GM12878 (cell line): ENCODE measurements at regions not wholly inside any gene's neighbourhood (a gene's known extent, or its start where the extent isn't known, plus 50 kb on each side); places are given as distances from the start of the nearest gene placed in this dataset.

Experiments
- ATAC-seq: fragments of 200-7000 bp; cut with Tn5 transposase; 3 replicates; pipeline ENCODE4 v1.9.1; 2020; ENCODE audit warnings: mild to moderate bottlenecking, moderate library complexity
- BruUV-seq: library from RNA; stranded (reverse); fragments of 400-500 nt; replicated peaks from 2 replicates; lab custom pipeline; 2021; lab: Mats Ljungman, UMichigan
- CTCF ChIA-PET: fragments of 300-600 bp; sonication (Branson Sonifier 250); formaldehyde crosslinking; extraction: SDS; loops from one replicate; lab custom pipeline; 2021; ENCODE audit warnings: inconsistent platforms; lab: Yijun Ruan, JAX
- POLR2A ChIA-PET: fragments of 350-600 bp; formaldehyde crosslinking; extraction: SDS; loops from one replicate; lab custom pipeline; 2021; ENCODE audit warnings: inconsistent platforms; lab: Charles Lee
- RAD21 ChIA-PET: fragments of 300-600 bp; sonication (Branson Sonifier 250); formaldehyde crosslinking; loops from one replicate; lab custom pipeline; 2023; ENCODE audit warnings: antibody characterized with exemption; ENCODE audit not compliant: unreplicated experiment; lab: Charles Lee
- SMC1A ChIA-PET: fragments of 300-600 bp; sonication (Branson Sonifier 250); formaldehyde crosslinking; loops from one replicate; lab custom pipeline; 2023; ENCODE audit not compliant: unreplicated experiment, uncharacterized antibody; lab: Charles Lee
- DNase-seq: peaks from one replicate; pipeline ENCODE4 v3.0.0-alpha.2; 2011; ENCODE audit warnings: low read depth, low spot score
- FAIRE-seq: peaks from 3 replicates; lab custom pipeline; 2011; peaks lifted over from hg19 to GRCh38; lab: Jason Lieb, UNC
- H2AFZ ChIP-seq: 2 replicates; pipeline ENCODE4 v1.6.0; 2011; ENCODE audit warnings: low read depth, low read length, control low read depth; ENCODE audit not compliant: control insufficient read depth
- H3K27ac ChIP-seq: 2 replicates; pipeline ENCODE4 v1.5.1; 2011; ENCODE audit warnings: control low read depth; ENCODE audit not compliant: control insufficient read depth, insufficient read depth
- H3K27me3 ChIP-seq, 2 experiments: replicated peaks in 1 of 2; 2 replicates each; pipeline versions ENCODE4 v1.6.0 to v1.6.1; 2011; ENCODE audit warnings: low read length in 1 of 2; ENCODE audit not compliant: control insufficient read depth in 2 of 2, insufficient read depth in 2 of 2
- H3K36me3 ChIP-seq, 2 experiments: 2 replicates each; pipeline ENCODE4 v1.5.1; 2011; ENCODE audit warnings: low read length in 1 of 2; ENCODE audit not compliant: control insufficient read depth in 2 of 2, insufficient read depth in 2 of 2
- H3K4me1 ChIP-seq: 2 replicates; pipeline ENCODE4 v1.6.1; 2011; ENCODE audit warnings: mild to moderate bottlenecking, low read length, moderate library complexity, mixed read lengths; ENCODE audit not compliant: control insufficient read depth, insufficient read depth
- H3K4me2 ChIP-seq: 2 replicates; pipeline ENCODE4 v1.6.0; 2011; ENCODE audit warnings: control low read depth; ENCODE audit not compliant: control insufficient read depth, insufficient read depth
- H3K4me3 ChIP-seq: fragments of 200-600 bp; sonication (generic); 2 replicates; pipeline ENCODE4 v1.5.1; 2016
- H3K79me2 ChIP-seq: 2 replicates; pipeline ENCODE4 v1.6.0; 2011; ENCODE audit warnings: low read length; ENCODE audit not compliant: control insufficient read depth, insufficient read depth
- H3K9ac ChIP-seq: 2 replicates; pipeline ENCODE4 v1.8.0; 2011; ENCODE audit warnings: low read length, control low read depth, mixed read lengths; ENCODE audit not compliant: control insufficient read depth, insufficient read depth
- H3K9me3 ChIP-seq: replicated peaks from 3 replicates; pipeline ENCODE4 v1.5.1; 2011; ENCODE audit warnings: mild to moderate bottlenecking, low read length; ENCODE audit not compliant: control insufficient read depth, insufficient read depth
- H4K20me1 ChIP-seq: 2 replicates; pipeline ENCODE4 v1.6.0; 2011; ENCODE audit not compliant: control insufficient read depth, insufficient read depth
- EP300 ChIP-seq, 2 experiments: fragments of 150-350 bp in 1 of 2; IDR thresholded peaks; 2 replicates each; pipeline ENCODE4 v1.6.1; 2011 to 2012; ENCODE audit warnings: low read depth in 2 of 2, low read length in 2 of 2, borderline replicate concordance in 1 of 2, improper control_type of control experiment in 1 of 2, inconsistent platforms in 1 of 2; ENCODE audit not compliant: control insufficient read depth in 1 of 2
- HDGF ChIP-seq: fragments of 450-650 bp; IDR thresholded peaks from 2 replicates; pipeline ENCODE4 v1.6.1; 2016; ENCODE audit warnings: antibody characterized with exemption
- IKZF1 ChIP-seq: fragments of 450-650 bp; conservative IDR thresholded peaks from 2 replicates; pipeline ENCODE4 v1.6.1; 2017; ENCODE audit warnings: antibody characterized with exemption, mild to moderate bottlenecking
- IRF4 ChIP-seq: IDR thresholded peaks from 2 replicates; pipeline ENCODE4 v1.6.1; 2011; ENCODE audit warnings: low read depth, low read length
- IRF5 ChIP-seq: fragments of 450-650 bp; IDR thresholded peaks from 2 replicates; pipeline ENCODE4 v1.6.1; 2017; ENCODE audit warnings: borderline replicate concordance
- LARP7 ChIP-seq: fragments of 450-650 bp; IDR thresholded peaks from 2 replicates; pipeline ENCODE4 v1.6.1; 2017; ENCODE audit warnings: mild to moderate bottlenecking
- MAX ChIP-seq: IDR thresholded peaks from 2 replicates; pipeline ENCODE4 v1.6.1; 2012; ENCODE audit warnings: low read depth, low read length, improper control_type of control experiment
- MLLT1 ChIP-seq: fragments of 450-650 bp; IDR thresholded peaks from 2 replicates; pipeline ENCODE4 v1.6.1; 2016; ENCODE audit warnings: mild to moderate bottlenecking
- MTA2 ChIP-seq: fragments of 450-650 bp; IDR thresholded peaks from 2 replicates; pipeline ENCODE4 v1.6.1; 2016; ENCODE audit warnings: low read depth, mild to moderate bottlenecking, moderate library complexity
- NFYA ChIP-seq: IDR thresholded peaks from 2 replicates; pipeline ENCODE4 v1.6.1; 2011; ENCODE audit warnings: low read depth, mild to moderate bottlenecking, low read length, improper control_type of control experiment, borderline replicate concordance
- POLR2AphosphoS2 ChIP-seq: IDR thresholded peaks from 2 replicates; pipeline ENCODE4 v1.6.1; 2011; ENCODE audit warnings: low read depth, mild to moderate bottlenecking, low read length, improper control_type of control experiment, moderate library complexity
- RELB ChIP-seq: fragments of 450-650 bp; IDR thresholded peaks from 2 replicates; pipeline ENCODE4 v1.6.1; 2017; ENCODE audit warnings: low read depth, mild to moderate bottlenecking, moderate library complexity
- SMAD5 ChIP-seq: IDR thresholded peaks from 2 replicates; pipeline ENCODE4 v1.6.1; 2016; ENCODE audit warnings: antibody characterized with exemption, low read depth
- TCF3 ChIP-seq: IDR thresholded peaks from 2 replicates; pipeline ENCODE4 v1.6.1; 2012; ENCODE audit warnings: low read depth, mild to moderate bottlenecking, low read length, borderline replicate concordance; ENCODE audit not compliant: insufficient read depth
- TCF7 ChIP-seq: IDR thresholded peaks from 2 replicates; pipeline ENCODE4 v1.6.1; 2014; ENCODE audit warnings: antibody characterized with exemption, borderline replicate concordance
- ZNF384 ChIP-seq: IDR thresholded peaks from 2 replicates; pipeline ENCODE4 v1.6.1; 2012; ENCODE audit warnings: low read depth, mild to moderate bottlenecking, low read length, improper control_type of control experiment, borderline replicate concordance
- WGBS: methylation state at CpG from one replicate; pipeline ENCODE4 v1.1.6; 2016; ENCODE audit warnings: low lambda C conversion rate; ENCODE audit not compliant: insufficient replicate concordance, insufficient coverage; ENCODE audit errors: missing lambda C conversion rate; 5-methylcytosine and 5-hydroxymethylcytosine counted together
- in situ Hi-C: fragments of 300-500 bp; cut with MboI; formaldehyde crosslinking; loops from 9 replicates; pipeline ENCODE4 v1.14.3; 2018; ENCODE audit warnings: mixed read lengths
- intact Hi-C: fragments of 100-400 bp; cut with micrococcal nuclease; formaldehyde crosslinking; loops from one replicate; pipeline ENCODE4 v1.14.2; 2022; ENCODE audit not compliant: unreplicated experiment
- TF ChIP-seq, protein P1 (sequence below): fragments of 450-650 bp; IDR thresholded peaks from 2 replicates; pipeline ENCODE4 v1.6.1; 2016; ENCODE audit warnings: mild to moderate bottlenecking, moderate library complexity, borderline replicate concordance

DNA sequence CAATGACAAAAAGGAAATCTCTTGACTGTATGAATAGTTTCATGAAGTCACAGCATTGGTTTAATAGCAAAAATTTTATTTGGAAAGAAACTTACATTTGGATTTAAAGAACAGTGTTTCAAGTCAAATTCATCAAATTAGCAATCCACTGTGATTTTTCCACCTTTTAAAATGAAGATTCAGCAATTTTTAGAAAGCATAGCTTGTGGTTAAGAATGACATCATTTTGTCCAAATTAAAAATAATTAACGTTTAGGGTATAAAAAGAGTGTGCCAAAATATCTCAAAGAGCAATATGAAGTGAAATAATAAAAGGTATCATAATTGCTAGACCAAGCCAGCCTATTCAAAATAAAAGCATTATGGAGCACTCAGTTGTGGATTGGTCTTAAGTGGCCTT, 114.6 kb downstream of the PAX1 start:
- Histone ChIP-seq H2AFZ (no peak overlapping the region), H3K36me3 (no peaks in the 10 kb centered on the region), H3K4me2 (no peak overlapping the region), H3K4me1 (no peaks in the 10 kb centered on the region), H3K79me2 (no peaks in the 10 kb centered on the region), H3K27me3 (no peaks in the 10 kb centered on the region), H4K20me1 (no peaks in the 10 kb centered on the region), H3K9me3 (no peaks in the 10 kb centered on the region), H3K4me3 (no peak overlapping the region), H3K9ac (no peak overlapping the region), H3K27ac (no peak overlapping the region)
- BruUV-seq = no TSS peak
- DNase-seq (no peak), FAIRE-seq (no peak), ATAC-seq (no peak)
- SMC1A ChIA-PET = interaction anchor here (1.2 kb wide), 1 partner anchor 11 kb away, joined by 4 read pairs; no protein-coding TSS in a partner anchor
- in situ Hi-C loops (no loop called here), intact Hi-C loops (no loop called here)
- POLR2A ChIA-PET = no interaction called here
- CTCF ChIA-PET = interaction anchor here (1.0 kb wide), 1 partner anchor 9 kb away, joined by 3 read pairs; no protein-coding TSS in a partner anchor
- RAD21 ChIA-PET = no interaction called here
- 0% methylated on average over 1 of the region's 1 CpG for WGBS
- TF ChIP-seq NFYA = no peak
- no peak for TF ChIP-seq MLLT1
- TF ChIP-seq TCF7 = no peak
- no peak for TF ChIP-seq TCF3
- TF ChIP-seq IKZF1 = no peak
- no peak for TF ChIP-seq MAX
- TF ChIP-seq LARP7 = no peak
- no peak for TF ChIP-seq SMAD5
- TF ChIP-seq IRF4 = no peak
- TF ChIP-seq ZNF384 = no peak
- TF ChIP-seq MTA2 = no peak
- TF ChIP-seq, protein P1, sequence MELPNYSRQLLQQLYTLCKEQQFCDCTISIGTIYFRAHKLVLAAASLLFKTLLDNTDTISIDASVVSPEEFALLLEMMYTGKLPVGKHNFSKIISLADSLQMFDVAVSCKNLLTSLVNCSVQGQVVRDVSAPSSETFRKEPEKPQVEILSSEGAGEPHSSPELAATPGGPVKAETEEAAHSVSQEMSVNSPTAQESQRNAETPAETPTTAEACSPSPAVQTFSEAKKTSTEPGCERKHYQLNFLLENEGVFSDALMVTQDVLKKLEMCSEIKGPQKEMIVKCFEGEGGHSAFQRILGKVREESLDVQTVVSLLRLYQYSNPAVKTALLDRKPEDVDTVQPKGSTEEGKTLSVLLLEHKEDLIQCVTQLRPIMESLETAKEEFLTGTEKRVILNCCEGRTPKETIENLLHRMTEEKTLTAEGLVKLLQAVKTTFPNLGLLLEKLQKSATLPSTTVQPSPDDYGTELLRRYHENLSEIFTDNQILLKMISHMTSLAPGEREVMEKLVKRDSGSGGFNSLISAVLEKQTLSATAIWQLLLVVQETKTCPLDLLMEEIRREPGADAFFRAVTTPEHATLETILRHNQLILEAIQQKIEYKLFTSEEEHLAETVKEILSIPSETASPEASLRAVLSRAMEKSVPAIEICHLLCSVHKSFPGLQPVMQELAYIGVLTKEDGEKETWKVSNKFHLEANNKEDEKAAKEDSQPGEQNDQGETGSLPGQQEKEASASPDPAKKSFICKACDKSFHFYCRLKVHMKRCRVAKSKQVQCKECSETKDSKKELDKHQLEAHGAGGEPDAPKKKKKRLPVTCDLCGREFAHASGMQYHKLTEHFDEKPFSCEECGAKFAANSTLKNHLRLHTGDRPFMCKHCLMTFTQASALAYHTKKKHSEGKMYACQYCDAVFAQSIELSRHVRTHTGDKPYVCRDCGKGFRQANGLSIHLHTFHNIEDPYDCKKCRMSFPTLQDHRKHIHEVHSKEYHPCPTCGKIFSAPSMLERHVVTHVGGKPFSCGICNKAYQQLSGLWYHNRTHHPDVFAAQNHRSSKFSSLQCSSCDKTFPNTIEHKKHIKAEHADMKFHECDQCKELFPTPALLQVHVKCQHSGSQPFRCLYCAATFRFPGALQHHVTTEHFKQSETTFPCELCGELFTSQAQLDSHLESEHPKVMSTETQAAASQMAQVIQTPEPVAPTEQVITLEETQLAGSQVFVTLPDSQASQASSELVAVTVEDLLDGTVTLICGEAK = no peak
- TF ChIP-seq HDGF = no peak
- no peak for TF ChIP-seq IRF5
- no peak for TF ChIP-seq POLR2AphosphoS2
- TF ChIP-seq RELB = no peak
- no peak for TF ChIP-seq EP300 (IDR thresholded peaks at IDR 0.05; ENCODE audit: borderline replicate concordance in 1 of 2, control insufficient read depth in 1 of 2, low read depth in 2 of 2, low read length in 2 of 2)
